ENCODE measurements at regions not wholly inside any gene's neighbourhood (a gene's known extent, or its start where the extent isn't known, plus 50 kb on each side); places are given as distances from the start of the nearest gene placed in this dataset.

DNA sequence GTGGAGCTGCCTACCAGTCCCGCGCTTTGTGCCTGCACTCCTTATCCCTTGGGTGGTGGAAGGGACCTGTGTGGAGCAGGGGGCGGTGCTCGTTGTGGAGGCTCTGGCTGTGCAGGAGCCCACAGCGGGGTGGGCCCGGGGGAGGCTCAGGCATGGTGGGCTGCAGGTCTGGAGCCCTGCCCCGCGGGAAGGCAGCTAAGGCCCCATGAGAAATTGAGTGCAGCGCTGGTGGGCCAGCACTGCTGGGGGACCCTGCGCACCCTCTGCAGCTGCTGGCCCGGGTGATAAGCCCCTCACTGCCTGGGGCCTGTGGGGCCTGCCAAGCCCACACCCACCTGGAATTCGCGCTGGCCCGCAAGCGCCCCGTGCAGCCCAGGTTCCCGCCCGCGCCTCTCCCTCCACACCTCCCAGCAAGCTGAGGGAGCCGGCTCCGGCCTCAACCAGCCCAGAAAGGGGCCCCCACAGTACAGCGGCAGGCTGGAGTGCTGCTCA, 859.6 kb upstream of the KCND2 start:
- DNase-seq (ENCODE audit: low read depth, low spot score) (no peak), FAIRE-seq (no peak), ATAC-seq (no peak)
- no peak for TF ChIP-seq YY1 (IDR thresholded peaks at IDR 0.05; ENCODE audit: low read depth, low read length)
- TF ChIP-seq CHD4 (IDR thresholded peaks at IDR 0.05): no peak
- TF ChIP-seq ETV6 (conservative IDR thresholded peaks at IDR 0.05 in 1 of 2, IDR thresholded peaks at IDR 0.05 in 1 of 2; ENCODE audit: borderline replicate concordance in 1 of 2, low read depth in 1 of 2): no peak
- no peak for TF ChIP-seq MTA2 (IDR thresholded peaks at IDR 0.05; ENCODE audit: low read depth)
- TF ChIP-seq RELA (IDR thresholded peaks at IDR 0.05; ENCODE audit: borderline replicate concordance, partially characterized antibody): no peak
- TF ChIP-seq MAX (IDR thresholded peaks at IDR 0.05; ENCODE audit: low read depth, low read length): no peak
- TF ChIP-seq ZNF274 (IDR thresholded peaks at IDR 0.05; ENCODE audit: insufficient read depth, insufficient read length): no peak
- TF ChIP-seq SIX5 (IDR thresholded peaks at IDR 0.05; ENCODE audit: low read depth, low read length, severe bottlenecking): no peak
- TF ChIP-seq NFYA (IDR thresholded peaks at IDR 0.05; ENCODE audit: borderline replicate concordance, low read depth, low read length): no peak
- no peak for TF ChIP-seq POLR2AphosphoS2 (IDR thresholded peaks at IDR 0.05; ENCODE audit: low read depth, low read length)
- TF ChIP-seq KLF5 (IDR thresholded peaks at IDR 0.05; ENCODE audit: partially characterized antibody): no peak
- in situ Hi-C loops (cut with MboI) (no loop called here), intact Hi-C loops (cut with micrococcal nuclease; ENCODE audit: unreplicated experiment) (no loop called here)
- H3K9me3 ChIP-seq (replicated peaks; ENCODE audit: control insufficient read depth, insufficient read depth, low read length): no peaks in the 10 kb centered on the region
- ChIA-PET RAD21 (ENCODE audit: unreplicated experiment) (no interaction called here), SMC1A (ENCODE audit: uncharacterized antibody, unreplicated experiment) (no interaction called here), POLR2A (no interaction called here), CTCF (no interaction called here)
- H4K20me1 ChIP-seq (ENCODE audit: control insufficient read depth, insufficient read depth): no peaks in the 10 kb centered on the region
- H3K4me3 ChIP-seq: no peak overlapping the region
- 83% methylated on average over 19 of the region's 22 CpGs for WGBS (ENCODE audit: insufficient coverage, insufficient replicate concordance, low lambda C conversion rate, missing lambda C conversion rate)
- no peaks in the 10 kb centered on the region for H3K36me3 ChIP-seq (ENCODE audit: control insufficient read depth in 2 of 2, insufficient read depth in 2 of 2, low read length in 1 of 2)
- no peak overlapping the region for H3K9ac ChIP-seq (ENCODE audit: control insufficient read depth, insufficient read depth, low read length)
- H3K4me2 ChIP-seq (ENCODE audit: control insufficient read depth, insufficient read depth): no peak overlapping the region
- BruUV-seq (replicated peaks): no TSS peak
- H2AFZ ChIP-seq (ENCODE audit: control insufficient read depth, low read depth, low read length): no peak overlapping the region
- no peak overlapping the region for H3K27ac ChIP-seq (ENCODE audit: control insufficient read depth, insufficient read depth)
- H3K4me1 ChIP-seq (ENCODE audit: control insufficient read depth, insufficient read depth, low read length): no peaks in the 10 kb centered on the region
- no peaks in the 10 kb centered on the region for H3K27me3 ChIP-seq (replicated peaks in 1 of 2; ENCODE audit: control insufficient read depth in 2 of 2, insufficient read depth in 2 of 2, low read length in 1 of 2)
- H3K79me2 ChIP-seq (ENCODE audit: control insufficient read depth, insufficient read depth, low read length): no peaks in the 10 kb centered on the region
